ENCODE measurements at regions not wholly inside any gene's neighbourhood (a gene's known extent, or its start where the extent isn't known, plus 50 kb on each side); places are given as distances from the start of the nearest gene placed in this dataset.

GRCh38 chr1:217191441-217191840, 439.4 kb downstream of the GPATCH2 start:
- TF ChIP-seq EZH2 (IDR thresholded peaks at IDR 0.05; ENCODE audit: insufficient read depth, low read length) (no peak), CTCF (IDR thresholded peaks at IDR 0.05; ENCODE audit: insufficient read depth, low read depth, low read length) (no peak)
- H3K9me3 Mint-ChIP-seq (ENCODE audit: unreplicated experiment): peaks cover 3% of the 10 kb centered on the region
- H2AFZ ChIP-seq (ENCODE audit: low read depth, low read length): no peak overlapping the region
- DNase-seq (ENCODE audit: low read depth) (no peak), FAIRE-seq (no peak)
- no peaks in the 10 kb centered on the region for H3K9me3 ChIP-seq (ENCODE audit: insufficient read depth, low read depth, low read length)
- no peak overlapping the region for H3K4me2 ChIP-seq (ENCODE audit: low read length)
- no peak overlapping the region for H3K4me3 ChIP-seq (ENCODE audit: insufficient read depth, low read depth, low read length)
- H3K36me3 ChIP-seq (ENCODE audit: insufficient read depth, low read length): no peaks in the 10 kb centered on the region
- H3K79me2 ChIP-seq (ENCODE audit: insufficient read depth, low read length): no peaks in the 10 kb centered on the region
- H3K9ac ChIP-seq (ENCODE audit: low read length): no peak overlapping the region
- no peak overlapping the region for H3K27ac ChIP-seq (ENCODE audit: low read depth, low read length)
- no peaks in the 10 kb centered on the region for H3K27me3 ChIP-seq (ENCODE audit: insufficient read depth, low read length)
- H4K20me1 ChIP-seq (ENCODE audit: insufficient read depth, low read length): no peaks in the 10 kb centered on the region
- H3K4me3 Mint-ChIP-seq (ENCODE audit: unreplicated experiment): no peak overlapping the region
- H3K27me3 Mint-ChIP-seq (ENCODE audit: low read depth, unreplicated experiment): no peaks in the 10 kb centered on the region
- H3K4me1 ChIP-seq (ENCODE audit: insufficient read depth, low read length): no peaks in the 10 kb centered on the region
- H3K4me1 Mint-ChIP-seq (ENCODE audit: low read depth, unreplicated experiment): no peaks in the 10 kb centered on the region
- H3K27ac Mint-ChIP-seq (ENCODE audit: unreplicated experiment): no peak overlapping the region
- H3K36me3 Mint-ChIP-seq (ENCODE audit: low read depth, unreplicated experiment): no peaks in the 10 kb centered on the region

GRCh38 chr1:217190359-217190758, 440.5 kb downstream of the GPATCH2 start:
- Mint-ChIP-seq H3K9me3 (ENCODE audit: unreplicated experiment) (peaks cover 3% of the 10 kb centered on the region), H3K4me1 (ENCODE audit: low read depth, unreplicated experiment) (no peaks in the 10 kb centered on the region), H3K27me3 (ENCODE audit: low read depth, unreplicated experiment) (no peaks in the 10 kb centered on the region), H3K36me3 (ENCODE audit: low read depth, unreplicated experiment) (no peaks in the 10 kb centered on the region), H3K4me3 (ENCODE audit: unreplicated experiment) (no peak overlapping the region), H3K27ac (ENCODE audit: unreplicated experiment) (no peak overlapping the region)
- Histone ChIP-seq H3K4me3 (ENCODE audit: insufficient read depth, low read depth, low read length) (no peak overlapping the region), H3K27ac (ENCODE audit: low read depth, low read length) (no peak overlapping the region), H4K20me1 (ENCODE audit: insufficient read depth, low read length) (no peaks in the 10 kb centered on the region), H3K27me3 (ENCODE audit: insufficient read depth, low read length) (no peaks in the 10 kb centered on the region), H3K4me2 (ENCODE audit: low read length) (no peak overlapping the region), H3K36me3 (ENCODE audit: insufficient read depth, low read length) (no peaks in the 10 kb centered on the region), H2AFZ (ENCODE audit: low read depth, low read length) (no peak overlapping the region), H3K4me1 (ENCODE audit: insufficient read depth, low read length) (no peaks in the 10 kb centered on the region), H3K79me2 (ENCODE audit: insufficient read depth, low read length) (no peaks in the 10 kb centered on the region), H3K9ac (ENCODE audit: low read length) (no peak overlapping the region), H3K9me3 (ENCODE audit: insufficient read depth, low read depth, low read length) (no peaks in the 10 kb centered on the region)
- TF ChIP-seq EZH2 (IDR thresholded peaks at IDR 0.05; ENCODE audit: insufficient read depth, low read length) (no peak), CTCF (IDR thresholded peaks at IDR 0.05; ENCODE audit: insufficient read depth, low read depth, low read length) (no peak)
- FAIRE-seq: no peak
- DNase-seq (ENCODE audit: low read depth): no peak

- Histone ChIP-seq H3K27me3 (ENCODE audit: insufficient read depth, low read length) (no peaks in the 10 kb centered on the region), H3K4me1 (ENCODE audit: insufficient read depth, low read length) (no peaks in the 10 kb centered on the region), H3K27ac (ENCODE audit: low read depth, low read length) (no peak overlapping the region), H4K20me1 (ENCODE audit: insufficient read depth, low read length) (no peaks in the 10 kb centered on the region), H2AFZ (ENCODE audit: low read depth, low read length) (no peak overlapping the region), H3K4me3 (ENCODE audit: insufficient read depth, low read depth, low read length) (no peak overlapping the region), H3K36me3 (ENCODE audit: insufficient read depth, low read length) (no peaks in the 10 kb centered on the region), H3K4me2 (ENCODE audit: low read length) (no peak overlapping the region), H3K9me3 (ENCODE audit: insufficient read depth, low read depth, low read length) (no peaks in the 10 kb centered on the region), H3K9ac (ENCODE audit: low read length) (no peak overlapping the region), H3K79me2 (ENCODE audit: insufficient read depth, low read length) (no peaks in the 10 kb centered on the region)
- no peak for DNase-seq (ENCODE audit: low read depth)
- H3K4me1 Mint-ChIP-seq (ENCODE audit: low read depth, unreplicated experiment): no peaks in the 10 kb centered on the region
- TF ChIP-seq CTCF (IDR thresholded peaks at IDR 0.05; ENCODE audit: insufficient read depth, low read depth, low read length) (no peak), EZH2 (IDR thresholded peaks at IDR 0.05; ENCODE audit: insufficient read depth, low read length) (no peak)
- no peaks in the 10 kb centered on the region for H3K36me3 Mint-ChIP-seq (ENCODE audit: low read depth, unreplicated experiment)
- no peak overlapping the region for H3K27ac Mint-ChIP-seq (ENCODE audit: unreplicated experiment)
- no peaks in the 10 kb centered on the region for H3K27me3 Mint-ChIP-seq (ENCODE audit: low read depth, unreplicated experiment)
- H3K9me3 Mint-ChIP-seq (ENCODE audit: unreplicated experiment): peaks cover 3% of the 10 kb centered on the region
- no peak for FAIRE-seq
- no peak overlapping the region for H3K4me3 Mint-ChIP-seq (ENCODE audit: unreplicated experiment)
Measured at GRCh38 chr1:217189362-217189761, 441.5 kb downstream of the GPATCH2 start.
